C4-2B (cell line): ENCODE measurements at regions not wholly inside any gene's neighbourhood (a gene's known extent, or its start where the extent isn't known, plus 50 kb on each side); places are given as distances from the start of the nearest gene placed in this dataset.

ENCODE experiments used
- H3K27ac ChIP-seq: fragments of 450-650 bp; 2 replicates; pipeline ENCODE4 v1.5.1; 2017
- ZFX ChIP-seq: fragments of 450-650 bp; IDR thresholded peaks from 2 replicates; pipeline ENCODE4 v1.6.1; 2017
- TF ChIP-seq, protein P1 (sequence below): fragments of 450-650 bp; conservative IDR thresholded peaks from 2 replicates; pipeline ENCODE4 v1.5.1; 2017; ENCODE audit warnings: mild to moderate bottlenecking

DNA sequence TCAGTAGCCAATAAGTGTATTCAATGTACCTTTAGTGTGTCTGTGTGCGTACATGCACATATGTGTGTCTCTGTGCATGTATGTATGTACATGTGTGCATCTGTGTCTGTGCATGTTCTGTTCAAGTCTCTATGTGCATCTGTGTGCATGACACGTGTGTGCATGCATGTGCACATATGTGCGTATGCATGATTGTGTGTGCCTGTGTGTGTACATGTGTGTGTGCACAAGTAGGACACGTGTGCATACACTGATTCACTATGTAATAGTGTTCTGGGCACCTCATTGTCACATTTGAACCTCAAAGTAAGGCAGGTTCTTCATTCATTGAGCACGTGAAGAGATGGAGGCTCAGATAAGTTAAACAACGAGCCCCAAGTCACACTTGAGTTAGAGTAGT, 142.6 kb upstream of the COPS8 start:
- TF ChIP-seq, protein P1, sequence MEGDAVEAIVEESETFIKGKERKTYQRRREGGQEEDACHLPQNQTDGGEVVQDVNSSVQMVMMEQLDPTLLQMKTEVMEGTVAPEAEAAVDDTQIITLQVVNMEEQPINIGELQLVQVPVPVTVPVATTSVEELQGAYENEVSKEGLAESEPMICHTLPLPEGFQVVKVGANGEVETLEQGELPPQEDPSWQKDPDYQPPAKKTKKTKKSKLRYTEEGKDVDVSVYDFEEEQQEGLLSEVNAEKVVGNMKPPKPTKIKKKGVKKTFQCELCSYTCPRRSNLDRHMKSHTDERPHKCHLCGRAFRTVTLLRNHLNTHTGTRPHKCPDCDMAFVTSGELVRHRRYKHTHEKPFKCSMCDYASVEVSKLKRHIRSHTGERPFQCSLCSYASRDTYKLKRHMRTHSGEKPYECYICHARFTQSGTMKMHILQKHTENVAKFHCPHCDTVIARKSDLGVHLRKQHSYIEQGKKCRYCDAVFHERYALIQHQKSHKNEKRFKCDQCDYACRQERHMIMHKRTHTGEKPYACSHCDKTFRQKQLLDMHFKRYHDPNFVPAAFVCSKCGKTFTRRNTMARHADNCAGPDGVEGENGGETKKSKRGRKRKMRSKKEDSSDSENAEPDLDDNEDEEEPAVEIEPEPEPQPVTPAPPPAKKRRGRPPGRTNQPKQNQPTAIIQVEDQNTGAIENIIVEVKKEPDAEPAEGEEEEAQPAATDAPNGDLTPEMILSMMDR: no peak
- no peak for TF ChIP-seq ZFX
- H3K27ac ChIP-seq: no peak overlapping the region

DNA sequence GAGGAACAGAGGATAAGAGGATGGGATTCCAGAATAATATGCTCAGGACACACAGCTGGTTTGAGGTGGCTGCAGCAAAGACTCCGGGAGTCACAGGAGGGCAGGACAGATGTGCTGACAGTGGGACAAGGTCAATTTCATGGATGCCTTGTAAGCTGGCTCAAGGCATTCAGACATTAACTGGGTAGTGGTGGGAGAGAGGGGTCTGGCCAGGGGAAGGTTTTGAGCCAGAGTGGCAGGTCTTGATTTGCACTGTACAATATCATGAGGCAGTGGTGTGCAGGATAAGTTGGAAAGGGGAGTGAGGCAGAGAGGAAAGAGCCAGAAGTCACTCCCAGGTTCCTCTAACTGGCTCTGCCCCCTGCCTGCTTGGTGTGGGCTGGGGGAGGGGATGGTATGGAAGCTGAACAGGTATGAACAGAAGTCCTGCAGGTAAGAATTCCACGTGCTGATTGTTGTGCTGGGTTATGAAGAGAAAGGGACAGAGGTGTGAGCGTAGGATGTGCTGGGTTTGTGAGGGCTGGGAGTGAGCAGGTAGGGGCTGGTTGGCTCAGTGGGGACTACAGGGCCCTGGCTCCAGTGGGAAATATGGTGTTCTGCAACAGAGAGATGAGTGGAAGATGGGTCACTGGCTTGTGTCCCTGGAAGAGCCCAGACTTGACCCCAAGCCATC, 141.7 kb upstream of the COPS8 start:
- no peak overlapping the region for H3K27ac ChIP-seq
- TF ChIP-seq ZFX: no peak
- TF ChIP-seq, protein P1: no peak

DNA sequence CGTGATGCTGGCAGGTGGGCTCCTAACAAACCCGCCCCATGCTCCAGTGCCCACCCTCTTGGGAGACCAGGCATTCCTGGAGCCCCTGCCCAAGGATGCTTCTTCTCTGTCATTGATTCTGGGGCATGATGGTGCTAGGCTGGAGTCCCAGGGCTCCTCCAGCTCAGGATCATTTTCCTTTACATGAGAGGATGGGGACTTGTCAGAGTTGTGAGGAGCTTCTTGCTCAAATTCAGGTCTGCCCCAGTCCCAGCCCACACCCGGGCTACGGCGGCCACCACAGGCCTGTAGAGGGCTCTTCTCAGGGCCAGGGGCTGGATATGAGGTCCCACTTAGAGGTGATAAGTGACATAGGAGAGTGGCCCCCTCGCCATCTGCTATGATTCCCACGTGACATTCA, 141.1 kb upstream of the COPS8 start:
- no peak overlapping the region for H3K27ac ChIP-seq
- no peak for TF ChIP-seq ZFX
- TF ChIP-seq, protein P1: no peak

DNA sequence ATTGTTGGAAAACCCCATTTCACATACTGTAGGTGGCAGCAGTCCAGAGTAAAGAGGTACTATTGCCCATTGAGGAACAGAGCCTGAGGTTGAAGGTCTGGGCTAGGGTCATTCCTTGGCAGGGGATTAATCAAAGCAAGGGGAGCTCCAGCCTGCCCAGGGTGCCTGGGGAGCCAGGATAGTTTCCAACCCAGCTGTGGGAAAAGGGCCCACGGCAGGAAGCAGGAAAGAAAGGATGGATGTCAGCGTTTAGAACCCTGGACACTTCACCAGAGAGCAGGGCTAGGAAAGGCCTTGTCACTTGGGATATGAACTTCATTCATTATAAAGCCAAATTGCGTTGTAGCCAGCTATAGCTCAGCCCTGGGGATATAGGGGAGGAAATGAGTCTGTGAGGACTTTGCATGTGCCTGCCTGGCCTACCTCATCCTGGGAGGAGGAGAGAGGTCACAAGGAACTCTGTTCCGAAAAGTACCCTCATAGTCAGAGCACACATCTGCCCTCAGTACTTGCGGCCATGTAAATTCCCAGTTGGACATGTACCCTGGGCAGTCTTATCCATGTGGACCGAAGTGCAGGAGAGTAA, 140.2 kb upstream of the COPS8 start:
- H3K27ac ChIP-seq: no peak overlapping the region
- TF ChIP-seq, protein P1: no peak
- no peak for TF ChIP-seq ZFX

DNA sequence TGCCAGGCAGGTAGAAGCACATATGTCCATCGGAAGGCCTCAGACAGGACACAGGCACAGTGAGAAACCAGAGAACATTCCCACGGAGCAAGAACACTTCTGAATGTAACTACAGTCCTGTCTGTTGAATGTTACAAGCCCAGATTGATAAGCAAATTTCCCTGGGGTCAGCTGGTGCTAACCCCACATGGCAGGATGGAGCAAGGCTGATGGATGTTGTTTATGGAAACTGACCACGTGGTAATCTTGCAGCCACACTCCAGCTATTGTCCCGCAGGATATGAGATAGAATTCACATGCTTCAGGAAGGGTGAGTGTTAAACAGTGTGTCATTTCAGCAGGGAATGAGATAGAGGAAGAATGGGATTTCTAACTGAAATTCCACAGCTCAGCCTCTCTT, 138.8 kb upstream of the COPS8 start:
- no peak overlapping the region for H3K27ac ChIP-seq
- TF ChIP-seq, protein P1: no peak
- no peak for TF ChIP-seq ZFX

DNA sequence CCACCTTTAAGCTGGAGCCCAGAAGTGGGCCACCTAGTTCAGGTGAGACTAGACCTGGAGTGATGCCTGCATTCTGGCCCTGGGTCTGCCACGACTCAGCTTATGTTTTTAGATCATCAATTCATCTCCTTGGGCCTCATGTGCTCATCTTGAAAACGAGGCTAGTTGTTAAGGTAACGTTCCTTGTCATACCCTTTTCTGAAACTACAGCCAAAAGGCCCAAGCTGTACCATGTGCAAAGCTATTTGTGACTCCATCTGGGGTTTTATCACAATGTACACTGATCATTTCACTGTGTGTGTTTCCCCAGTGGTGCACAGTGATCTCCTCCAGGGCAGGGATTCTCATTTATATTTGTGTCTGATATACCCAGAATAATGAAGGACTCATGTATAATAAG, 138.4 kb upstream of the COPS8 start:
- no peak overlapping the region for H3K27ac ChIP-seq
- TF ChIP-seq, protein P1: no peak

DNA sequence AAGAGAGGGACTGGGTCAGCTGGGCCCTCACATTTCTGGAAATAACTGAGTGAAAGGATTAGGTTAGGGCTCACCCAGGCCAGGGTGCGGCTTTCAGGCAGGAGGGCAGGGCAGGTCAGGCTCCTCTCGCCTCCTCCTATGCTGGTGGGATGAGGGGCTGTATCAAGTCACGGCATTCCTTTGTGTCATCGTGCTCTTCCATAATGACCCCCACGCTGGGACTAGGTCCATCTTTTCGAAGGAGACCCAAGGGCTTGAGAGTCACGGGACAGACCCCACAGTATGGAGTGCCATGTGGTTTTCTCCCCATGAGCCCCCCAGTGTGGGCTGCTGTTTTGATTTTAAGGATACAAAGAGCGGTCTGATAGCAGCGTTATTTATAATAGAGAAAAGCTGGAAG, 137.8 kb upstream of the COPS8 start:
- TF ChIP-seq, protein P1: no peak
- TF ChIP-seq ZFX: no peak
- H3K27ac ChIP-seq: no peak overlapping the region
